GM19463 (cell line): ENCODE measurements at regions not wholly inside any gene's neighbourhood (a gene's known extent, or its start where the extent isn't known, plus 50 kb on each side); places are given as distances from the start of the nearest gene placed in this dataset.
"Not testable (repeated sequence)": the region's sequence is repeated elsewhere in the genome, so short reads cannot be mapped to it uniquely, and the experiment has no call there.

Experiments
- ATAC-seq: cut with Tn5 transposase; IDR thresholded peaks from one replicate; pipeline ENCODE4 v1.9.1; 2021; ENCODE audit warnings: mild to moderate bottlenecking, moderate library complexity; ENCODE audit not compliant: unreplicated experiment

GRCh38 chr16:51984395-51984794, 562.5 kb downstream of the TOX3 start:
- ATAC-seq, result no peak

DNA sequence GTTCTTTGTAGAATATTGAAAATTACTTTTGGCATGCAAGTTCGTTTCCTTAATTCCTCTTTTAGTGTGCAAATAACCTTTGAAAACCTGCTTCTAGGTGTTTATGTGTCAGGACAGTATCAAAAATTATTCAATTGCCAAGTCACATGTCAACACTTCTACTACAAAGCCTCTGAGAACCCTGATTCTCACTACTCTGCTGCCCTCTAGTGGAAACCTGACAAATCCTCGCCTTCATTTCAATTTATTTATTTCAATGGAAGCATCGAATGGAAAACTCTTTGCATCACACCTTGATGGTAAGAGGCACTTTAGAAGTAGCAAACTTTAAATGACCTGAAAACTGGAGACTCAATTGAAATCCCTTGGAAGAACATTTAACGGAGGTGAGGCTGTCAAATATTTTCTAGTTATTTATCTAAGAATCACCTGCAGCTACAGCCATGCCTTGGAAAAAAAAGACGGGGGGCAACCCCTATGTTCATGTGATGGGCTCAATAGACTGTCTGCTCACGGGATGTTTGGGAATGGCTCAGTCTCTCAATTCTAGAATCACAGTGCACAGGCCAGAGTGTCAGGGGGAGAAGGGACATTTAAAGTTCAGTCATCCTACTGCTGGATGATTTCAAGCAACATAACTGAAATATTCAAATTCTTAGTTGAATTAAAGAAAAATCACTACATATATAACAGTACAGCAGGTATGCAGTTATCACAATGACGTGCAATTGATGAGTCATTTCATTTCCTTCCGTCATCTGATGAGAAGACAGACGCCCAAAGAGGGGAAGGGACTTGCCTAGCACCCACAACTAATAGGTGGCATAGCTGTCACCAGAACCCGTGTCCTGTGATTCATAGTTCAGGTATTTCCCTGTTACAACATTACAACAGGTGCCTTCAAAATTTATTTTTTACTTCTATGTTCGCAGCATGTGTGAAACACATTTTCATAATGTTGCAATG, 563.9 kb downstream of the TOX3 start:
- no peak for ATAC-seq

GRCh38 chr16:51981725-51982124, 565.2 kb downstream of the TOX3 start:
- ATAC-seq, result no peak

DNA sequence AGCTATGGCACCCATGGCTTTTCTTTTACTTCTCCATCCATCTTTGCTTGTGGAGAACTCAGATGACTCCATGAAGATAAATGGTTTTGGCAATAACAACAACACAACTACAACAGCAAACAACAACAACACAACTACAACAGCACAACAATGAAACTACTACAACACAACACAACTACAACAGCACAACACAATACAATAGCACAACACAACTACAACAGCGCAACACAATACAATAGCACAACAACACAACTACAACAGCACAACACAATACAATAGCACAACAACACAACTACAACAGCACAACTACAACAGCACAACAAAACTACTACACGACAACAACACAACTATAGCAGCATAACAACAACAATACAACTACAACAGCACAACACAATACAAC, 569.4 kb downstream of the TOX3 start:
- not testable (repeated sequence) for ATAC-seq

DNA sequence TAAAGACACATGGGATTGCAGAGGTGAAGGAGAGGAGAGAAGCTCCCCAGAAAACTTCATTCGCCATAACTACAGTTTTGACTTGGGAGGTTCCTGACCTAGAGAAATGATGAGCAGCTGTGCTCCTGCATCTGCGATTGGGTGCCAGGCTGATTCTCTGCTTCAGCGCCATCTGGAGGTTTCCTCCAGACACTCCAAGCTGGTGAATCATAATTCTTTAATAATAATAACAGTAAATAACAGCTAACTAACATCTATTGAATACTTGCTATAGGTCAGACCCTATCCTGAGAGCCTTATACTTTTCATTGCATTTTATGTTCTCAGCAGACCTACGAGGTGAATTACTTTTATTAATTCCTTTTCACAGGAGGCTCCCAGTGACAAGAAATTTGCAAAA, 575.8 kb downstream of the TOX3 start:
- ATAC-seq, result no peak

DNA sequence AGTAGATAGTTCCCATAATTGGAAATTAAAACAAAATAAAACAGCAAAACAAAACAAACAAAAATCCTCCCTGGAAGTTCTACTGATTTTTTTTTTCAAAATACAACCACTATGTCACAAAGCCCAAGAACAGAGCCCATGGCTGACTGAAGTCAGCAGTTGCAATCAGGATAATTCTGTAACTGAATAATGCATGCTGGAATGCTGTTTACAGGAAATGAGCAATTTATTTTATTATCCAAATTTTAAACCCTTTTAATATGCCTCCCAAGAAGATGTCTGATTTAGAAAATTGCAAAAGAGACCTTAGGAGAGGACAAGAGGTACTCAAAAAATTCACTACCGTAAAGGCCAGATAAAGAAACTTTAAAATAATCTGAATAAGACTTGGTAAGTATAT, 578.2 kb downstream of the TOX3 start:
- ATAC-seq, result no peak

DNA sequence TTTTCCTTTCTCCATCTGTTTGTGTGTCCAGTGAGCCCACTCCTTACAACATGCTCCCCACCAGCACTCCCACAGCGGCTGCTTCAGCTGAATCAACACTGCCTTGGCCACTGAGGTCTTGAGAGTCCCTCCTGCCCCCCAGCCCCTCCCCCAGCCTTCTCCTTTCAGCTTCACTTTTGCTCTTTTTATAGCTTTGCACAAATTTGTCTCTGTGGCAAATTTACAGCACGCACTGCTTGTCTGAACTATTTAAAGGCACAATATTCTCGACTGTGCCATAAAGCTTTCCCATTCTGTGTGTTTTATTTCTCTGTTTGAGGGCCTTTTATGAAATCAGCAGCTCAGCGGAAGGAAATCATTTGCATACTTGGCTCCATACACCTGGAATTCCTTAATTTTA, 579.3 kb downstream of the TOX3 start:
- ATAC-seq, result no peak

GRCh38 chr16:51960931-51961330, 586.0 kb downstream of the TOX3 start:
- no peak for ATAC-seq

DNA sequence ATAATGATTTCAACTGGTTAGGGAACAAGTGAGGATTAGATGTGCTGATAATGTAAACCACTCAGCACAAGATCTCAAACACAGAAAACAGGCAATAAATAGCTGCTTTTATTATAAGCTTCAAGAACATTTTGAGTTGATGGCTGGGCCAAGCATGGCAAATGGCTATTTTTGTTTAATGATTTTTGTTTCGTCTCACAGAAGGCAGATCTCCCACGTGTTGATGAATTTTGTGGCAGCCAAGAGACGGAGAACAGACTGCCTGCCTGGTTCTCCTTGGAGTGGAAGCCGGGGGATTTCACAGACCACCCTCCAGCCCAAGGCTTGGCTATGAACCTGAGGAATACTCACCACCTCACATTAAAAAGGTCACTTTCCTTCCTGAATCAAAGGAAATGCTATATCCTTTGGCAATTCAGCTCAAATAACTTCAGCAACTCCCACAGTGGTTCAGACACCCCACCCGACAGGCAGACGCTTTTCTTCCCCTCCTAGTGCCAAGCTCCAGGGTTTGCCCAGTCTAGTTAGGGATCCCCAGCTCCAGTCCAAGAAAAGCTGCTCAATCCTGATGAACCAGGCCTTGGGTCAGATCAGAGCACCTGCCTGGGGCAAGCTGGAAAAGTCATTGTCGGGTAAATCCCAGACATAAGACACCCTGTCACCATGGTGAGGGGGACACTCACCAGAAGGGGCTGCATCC, 593.5 kb downstream of the TOX3 start:
- ATAC-seq, result no peak

DNA sequence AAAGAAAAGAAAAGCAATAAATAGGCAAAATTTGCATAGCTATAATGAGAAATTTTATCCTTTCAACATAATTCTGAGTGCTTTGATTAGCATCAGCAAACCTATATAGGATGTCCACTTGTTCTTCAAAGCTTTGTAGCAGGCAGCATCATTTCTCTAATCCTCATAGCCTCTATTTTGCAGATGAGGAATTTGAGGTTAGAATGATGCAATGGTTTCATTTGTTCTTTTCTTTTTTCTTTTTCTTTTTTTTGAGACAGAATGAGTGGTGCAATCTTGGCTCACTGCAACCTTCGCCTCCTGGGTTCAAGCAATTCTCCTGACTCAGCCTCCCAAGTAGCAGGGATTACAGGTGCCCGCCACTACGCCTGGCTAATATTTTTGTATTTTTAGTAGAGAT, 594.4 kb downstream of the TOX3 start:
- no peak for ATAC-seq

DNA sequence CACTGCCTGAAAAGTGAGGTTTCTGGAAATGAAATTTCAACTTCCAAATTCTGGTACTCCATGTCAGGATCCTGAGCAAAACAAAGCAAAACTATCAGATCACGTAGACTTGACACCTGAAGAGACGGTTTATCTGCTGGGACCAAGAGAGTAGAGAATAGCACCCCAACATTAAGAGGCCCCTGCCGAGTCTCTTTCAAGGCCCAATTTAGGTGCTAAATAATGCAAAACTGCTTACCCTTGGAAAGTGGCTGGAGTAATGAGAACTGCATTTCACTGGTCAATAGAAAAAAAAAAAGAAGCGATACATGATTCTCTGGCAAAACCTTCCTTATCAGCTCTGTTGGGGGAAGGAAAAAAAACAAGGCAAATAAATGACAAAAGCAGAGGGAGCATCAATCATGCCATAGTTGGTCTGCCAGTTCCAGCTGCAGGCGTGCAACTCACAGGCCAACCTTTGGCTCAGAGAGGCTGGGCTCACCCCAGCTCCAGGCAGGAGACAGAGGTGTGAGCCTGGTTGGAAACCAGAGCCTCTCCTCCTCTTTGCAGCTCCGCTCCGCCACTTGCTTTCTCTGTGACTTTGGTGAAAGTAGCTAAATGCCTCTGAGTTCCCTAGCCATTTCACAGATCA, 595.2 kb downstream of the TOX3 start:
- ATAC-seq, result no peak

DNA sequence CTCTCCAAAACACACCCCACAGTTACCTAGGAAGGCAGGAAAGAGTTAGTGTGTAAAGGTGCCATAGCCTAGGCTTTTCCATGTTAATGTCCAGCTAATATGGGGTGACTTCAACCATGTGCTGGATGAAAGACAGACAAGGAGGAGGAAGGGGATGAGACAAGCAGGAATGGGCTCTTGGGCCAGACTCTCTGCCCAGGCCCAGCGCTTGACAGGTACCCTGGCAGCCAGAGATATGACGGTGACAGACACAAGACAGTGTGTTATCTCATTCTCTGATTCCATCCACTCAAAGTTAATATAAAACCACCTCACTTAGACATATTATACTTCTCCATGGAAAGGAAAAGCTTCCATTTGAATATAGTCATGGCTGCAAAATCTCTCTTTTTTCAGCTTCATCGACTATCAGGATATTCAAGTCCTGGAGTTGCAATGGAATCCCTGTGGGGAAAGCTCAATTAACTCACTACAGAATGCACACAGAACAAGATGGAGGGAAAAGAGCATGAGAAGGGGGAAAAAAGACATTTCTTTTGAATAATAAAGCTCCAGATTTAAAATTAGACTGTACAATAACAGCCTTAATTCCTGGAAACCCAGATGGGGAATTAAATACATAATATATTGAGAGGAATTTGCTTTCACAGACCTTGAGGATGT, 596.7 kb downstream of the TOX3 start:
- no peak for ATAC-seq

- no peak for ATAC-seq
These were observed 597.7 kb downstream of the TOX3 start for GRCh38 chr16:51949282-51949681.

DNA sequence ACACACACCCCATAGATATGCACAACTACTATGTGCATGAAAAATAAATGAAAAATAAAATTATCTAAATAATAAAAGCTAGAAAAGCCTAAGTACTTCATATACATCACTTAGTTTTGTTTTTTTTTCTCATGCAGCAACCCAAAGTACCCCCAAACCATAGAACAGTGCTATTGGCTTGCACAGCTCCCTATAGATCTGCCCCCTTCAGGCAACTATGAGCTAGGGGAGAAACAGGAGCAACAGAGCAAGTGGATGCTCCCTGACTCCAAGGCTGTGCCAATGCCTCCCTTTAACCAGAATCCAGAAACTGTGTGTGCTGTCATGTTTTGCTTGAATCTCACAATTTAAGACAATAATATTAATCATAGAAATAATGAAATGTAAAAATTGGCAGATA, 605.5 kb downstream of the TOX3 start:
- ATAC-seq, result no peak

GRCh38 chr16:51940183-51940582, 606.8 kb downstream of the TOX3 start:
- no peak for ATAC-seq

DNA sequence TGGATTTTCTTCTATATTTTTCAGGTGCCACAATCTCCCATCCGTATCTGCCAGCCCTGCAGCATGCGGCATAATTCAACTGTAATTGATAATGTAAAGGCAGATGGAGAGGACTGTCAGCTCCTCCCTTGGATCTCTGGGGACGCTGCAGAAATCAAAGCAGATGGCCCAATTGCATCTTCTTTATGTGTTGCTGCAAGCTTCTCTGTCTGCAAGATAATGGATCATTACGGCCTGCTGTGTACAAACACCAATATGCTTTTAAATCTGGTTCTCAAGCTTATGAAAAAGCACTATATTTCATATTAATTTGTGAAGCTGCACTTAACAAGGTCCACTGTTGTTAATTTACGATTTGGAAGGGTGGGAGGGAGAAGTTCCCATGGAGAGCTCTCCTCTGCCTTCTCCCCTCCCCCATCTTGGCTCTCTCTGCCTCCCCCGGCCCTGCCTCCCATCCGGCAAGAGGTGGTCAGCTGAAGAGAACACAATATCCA, 607.5 kb downstream of the TOX3 start:
- ATAC-seq, result no peak

DNA sequence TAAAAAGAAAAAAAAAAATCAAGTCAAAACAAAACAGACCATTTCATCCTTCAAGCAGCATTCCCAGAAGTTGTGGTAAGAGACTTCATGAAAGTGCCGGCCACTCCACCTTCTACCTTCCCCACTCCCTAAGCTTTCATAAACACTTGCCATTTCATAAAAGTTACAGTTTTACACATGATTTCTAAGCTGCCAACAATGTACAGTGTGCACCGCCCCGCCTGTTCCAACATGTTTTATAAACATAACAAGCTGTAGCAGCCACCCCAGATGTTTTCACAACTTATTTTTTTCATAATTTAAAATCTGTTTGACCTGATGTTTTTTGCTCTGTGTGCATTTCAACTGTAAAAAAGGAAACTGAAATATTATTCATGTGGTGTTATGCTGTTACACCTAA, 608.1 kb downstream of the TOX3 start:
- no peak for ATAC-seq

DNA sequence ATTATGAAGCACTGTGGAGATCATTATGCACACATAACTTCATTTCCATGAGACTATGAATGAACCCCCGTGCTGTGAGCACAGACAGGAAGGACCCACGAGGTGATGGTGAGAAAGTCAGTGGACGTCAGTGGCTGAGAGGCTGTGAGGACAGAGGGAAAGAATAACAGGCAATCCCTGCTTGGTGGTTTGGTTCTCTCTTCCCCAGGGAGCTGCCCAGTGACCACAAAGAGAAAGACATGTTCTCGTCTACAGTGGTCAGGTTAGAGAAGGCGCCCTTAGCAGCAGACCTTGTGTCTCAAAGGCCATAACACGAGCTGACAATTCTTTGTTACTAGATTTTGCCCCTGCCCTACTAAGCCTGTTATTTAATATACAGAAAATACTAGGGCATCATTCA, 609.2 kb downstream of the TOX3 start:
- no peak for ATAC-seq

DNA sequence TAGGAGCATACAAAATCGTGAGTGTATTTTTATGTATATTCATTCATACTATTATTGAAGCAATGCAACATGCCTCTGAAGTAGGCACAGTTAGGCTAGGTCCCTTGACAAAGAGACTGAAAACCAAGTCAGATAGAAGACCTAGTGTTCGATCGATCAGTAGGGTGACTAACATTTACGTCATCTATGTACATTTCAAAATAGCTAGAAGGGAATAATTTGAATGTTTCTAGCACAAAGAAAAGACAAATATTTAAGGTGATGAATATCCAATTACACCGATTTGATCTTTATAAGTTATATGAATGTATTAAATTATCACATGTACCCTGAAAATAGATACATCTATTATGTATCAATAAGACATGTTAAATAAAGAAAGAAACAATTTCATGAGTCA, 610.1 kb downstream of the TOX3 start:
- ATAC-seq, result no peak

- ATAC-seq, result no peak
These were observed 614.6 kb downstream of the TOX3 start for GRCh38 chr16:51932317-51932716.

DNA sequence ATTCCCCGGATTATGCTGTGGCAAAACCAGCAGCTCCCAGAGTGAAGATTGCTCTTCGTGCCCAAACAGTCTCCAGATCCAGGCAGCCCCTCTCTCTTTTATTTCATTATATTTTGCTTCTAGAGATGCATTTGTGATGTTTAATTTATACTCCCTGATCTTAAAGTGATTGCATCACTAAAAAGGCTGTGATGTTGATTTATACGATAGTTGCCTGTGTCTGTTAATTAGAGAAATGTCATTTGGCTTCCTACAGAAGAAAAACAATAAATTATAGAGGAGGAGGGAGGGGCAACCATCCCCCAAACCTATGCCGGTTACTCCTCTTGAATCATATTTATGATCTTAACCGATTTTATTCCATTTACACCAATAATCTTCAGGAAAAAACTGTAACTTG, 615.3 kb downstream of the TOX3 start:
- no peak for ATAC-seq
